CD14-positive monocyte (primary cell): ENCODE measurements at regions not wholly inside any gene's neighbourhood (a gene's known extent, or its start where the extent isn't known, plus 50 kb on each side); places are given as distances from the start of the nearest gene placed in this dataset.

ENCODE experiments used
- DNase-seq, 3 donors: peaks; one replicate each; pipeline ENCODE4 v3.0.0-alpha.2; 2011 to 2022
- H2AFZ ChIP-seq: 2 replicates; pipeline ENCODE4 v1.6.0; 2012; ENCODE audit warnings: mild to moderate bottlenecking, low read depth, low read length, inconsistent platforms; ENCODE audit not compliant: insufficient read depth, poor library complexity, severe bottlenecking
- H3K27ac ChIP-seq, 2 donors: 1 replicate in 1 of 2; 2 replicates in 1 of 2; pipeline ENCODE4 v1.5.1; 2012 to 2013; ENCODE audit warnings: low read length in 2 of 2, control low read depth in 1 of 2, inconsistent platforms in 1 of 2, low read depth in 1 of 2, mild to moderate bottlenecking in 1 of 2
- H3K27me3 ChIP-seq, 2 donors: one replicate each; pipeline versions ENCODE4 v1.6.0 to v1.6.1; 2011 to 2013; ENCODE audit warnings: low read length in 2 of 2; ENCODE audit not compliant: control insufficient read depth in 2 of 2, insufficient read depth in 2 of 2
- H3K36me3 ChIP-seq, 2 donors: replicated peaks in 1 of 2; 1 replicate in 1 of 2; 2 replicates in 1 of 2; pipeline versions ENCODE4 v1.5.1 to v1.6.1; 2012 to 2013; ENCODE audit warnings: low read length in 2 of 2, control low read depth in 1 of 2, inconsistent platforms in 1 of 2, mild to moderate bottlenecking in 1 of 2; ENCODE audit not compliant: insufficient read depth in 2 of 2, control insufficient read depth in 1 of 2
- H3K4me1 ChIP-seq, 2 donors: 1 replicate in 1 of 2; 2 replicates in 1 of 2; pipeline versions ENCODE4 v1.5.1 to v1.6.1; 2012 to 2013; ENCODE audit warnings: low read length in 2 of 2, control low read depth in 1 of 2, inconsistent platforms in 1 of 2, mild to moderate bottlenecking in 1 of 2, moderate library complexity in 1 of 2; ENCODE audit not compliant: insufficient read depth in 2 of 2, control insufficient read depth in 1 of 2
- H3K4me2 ChIP-seq: replicated peaks from 2 replicates; pipeline ENCODE3; 2012; ENCODE audit warnings: low read length, moderate library complexity, mild to moderate bottlenecking; ENCODE audit not compliant: poor library complexity, severe bottlenecking; ENCODE audit errors: extremely low read depth
- H3K4me3 ChIP-seq, 3 experiments: fragments of 200-600 bp in 1 of 3; sonication (generic) in 1 of 3; replicated peaks in 1 of 3; 1 replicate in 2 of 3; 2 replicates in 1 of 3; pipeline ENCODE4 v1.5.1; 2011 to 2013; ENCODE audit warnings: low read length in 3 of 3, mild to moderate bottlenecking in 3 of 3, control low read depth in 2 of 3, low read depth in 2 of 3, inconsistent platforms in 1 of 3, moderate library complexity in 1 of 3
- H3K79me2 ChIP-seq: 2 replicates; pipeline ENCODE4 v1.6.0; 2012; ENCODE audit warnings: mild to moderate bottlenecking, control low read depth, inconsistent platforms, low read length, moderate library complexity; ENCODE audit not compliant: insufficient read depth
- H3K9ac ChIP-seq: 2 replicates; pipeline ENCODE4 v1.6.0; 2017; ENCODE audit warnings: low read length, mild to moderate bottlenecking; ENCODE audit not compliant: insufficient read depth, poor library complexity, severe bottlenecking
- H3K9me3 ChIP-seq, 2 donors: replicated peaks in 1 of 2; 1 replicate in 1 of 2; 2 replicates in 1 of 2; pipeline versions ENCODE4 v1.5.1 to v1.6.1; 2012 to 2013; ENCODE audit warnings: low read length in 2 of 2, control low read depth in 1 of 2; ENCODE audit not compliant: control insufficient read depth in 1 of 2, insufficient read depth in 1 of 2
- H4K20me1 ChIP-seq: 2 replicates; pipeline ENCODE4 v1.6.0; 2012; ENCODE audit warnings: mild to moderate bottlenecking, low read length, control low read depth, moderate library complexity; ENCODE audit not compliant: insufficient read depth
- H3K27ac Mint-ChIP-seq, 7 donors: one replicate each; pipeline ENCODE4 v1.8.0; 2020; ENCODE audit warnings: mild to moderate bottlenecking in 7 of 7, mixed read lengths in 7 of 7, moderate library complexity in 6 of 7, inconsistent platforms in 2 of 7
- H3K27me3 Mint-ChIP-seq, 3 donors: one replicate each; pipeline ENCODE4 v1.8.0; 2021 to 2022; ENCODE audit warnings: low read depth in 3 of 3, mild to moderate bottlenecking in 3 of 3, mixed read lengths in 3 of 3, moderate library complexity in 3 of 3, inconsistent platforms in 1 of 3
- H3K36me3 Mint-ChIP-seq, 2 donors: one replicate each; pipeline ENCODE4 v1.8.0; 2020; ENCODE audit warnings: mixed read lengths in 2 of 2, inconsistent platforms in 1 of 2, mild to moderate bottlenecking in 1 of 2
- H3K4me1 Mint-ChIP-seq: one replicate; pipeline ENCODE4 v1.8.0; 2020; ENCODE audit warnings: mild to moderate bottlenecking, mixed read lengths
- H3K4me3 Mint-ChIP-seq, 2 donors: one replicate each; pipeline ENCODE4 v1.8.0; 2020; ENCODE audit warnings: mild to moderate bottlenecking in 2 of 2, mixed read lengths in 2 of 2, moderate library complexity in 1 of 2
- H3K9me3 Mint-ChIP-seq, 7 donors: one replicate each; pipeline ENCODE4 v1.8.0; 2020 to 2022; ENCODE audit warnings: mixed read lengths in 7 of 7, mild to moderate bottlenecking in 6 of 7, moderate library complexity in 6 of 7, inconsistent platforms in 2 of 7
- CTCF ChIP-seq: fragments of 200-600 bp; IDR thresholded peaks from one replicate; pipeline ENCODE4 v1.8.0; 2022; ENCODE audit warnings: antibody characterized with exemption, mild to moderate bottlenecking
- WGBS: methylation state at CpG from one replicate; pipeline ENCODE4 v1.1.5; 2013; ENCODE audit warnings: missing lambda C conversion rate; ENCODE audit not compliant: insufficient coverage; 5-methylcytosine and 5-hydroxymethylcytosine counted together
- intact Hi-C, 2 donors: fragments of 100-400 bp; cut with micrococcal nuclease; formaldehyde crosslinking; loops; one replicate each; pipeline versions ENCODE4 v1.15.0 to v1.15.1; 2023

DNA sequence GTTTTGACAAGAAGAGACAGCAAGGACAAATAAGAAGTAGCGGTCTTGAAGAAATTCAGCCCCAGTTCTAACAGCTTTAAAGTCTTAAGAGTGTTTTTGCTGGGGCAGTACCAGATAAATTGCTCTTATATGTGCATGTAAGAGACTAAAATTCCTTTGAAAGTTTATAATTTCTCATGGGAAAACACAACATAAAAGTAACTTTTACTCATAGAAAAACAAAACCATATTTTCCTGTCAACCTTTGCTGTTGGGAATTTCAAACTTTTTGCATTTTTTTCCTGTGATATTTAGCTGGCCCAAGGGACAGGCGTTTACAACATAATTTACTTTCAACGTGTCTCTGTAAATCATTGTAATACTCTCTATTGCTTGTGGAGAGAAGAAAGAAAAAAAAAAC lies 767.8 kb upstream of the ZEB2 start:
- Histone ChIP-seq H3K79me2 (no peaks in the 10 kb centered on the region), H2AFZ (no peak overlapping the region), H3K9me3 (no peaks in the 10 kb centered on the region), H3K27me3 (peaks cover 9 to 10% of the 10 kb centered on the region in 2 donors), H3K36me3 (no peaks in the 10 kb centered on the region), H3K4me3 (no peak overlapping the region), H3K27ac (no peak overlapping the region), H3K4me1 (no peaks in the 10 kb centered on the region), H3K4me2 (no peak overlapping the region), H3K9ac (no peak overlapping the region), H4K20me1 (no peaks in the 10 kb centered on the region)
- no peak for TF ChIP-seq CTCF
- Mint-ChIP-seq H3K36me3 (no peaks in the 10 kb centered on the region), H3K27ac (no peak overlapping the region), H3K4me3 (no peak overlapping the region), H3K27me3 (peaks cover 2 to 20% (median 7%) of the 10 kb centered on the region in 3 donors), H3K9me3 (peaks cover 0 to 7% (median 0%) of the 10 kb centered on the region in 7 donors), H3K4me1 (no peaks in the 10 kb centered on the region)
- no CpG with 5 or more reads among the region's 3 CpGs for WGBS
- intact Hi-C loops: no loop called here
- DNase-seq: no peak

- TF ChIP-seq CTCF: no peak
- H3K9me3 Mint-ChIP-seq: peaks cover 0 to 10% (median 0%) of the 10 kb centered on the region in 7 donors
- H3K9ac ChIP-seq: no peak overlapping the region
- no peak overlapping the region for H3K4me2 ChIP-seq
- H3K4me3 Mint-ChIP-seq: peak overlapping the region in 1 of 2 donors; percentile 4
- H3K27ac Mint-ChIP-seq: no peak overlapping the region
- no peaks in the 10 kb centered on the region for H3K4me1 Mint-ChIP-seq
- H4K20me1 ChIP-seq: no peaks in the 10 kb centered on the region
- no peaks in the 10 kb centered on the region for H3K36me3 Mint-ChIP-seq
- 100% methylated on average over 1 of the region's 7 CpGs for WGBS
- no peak overlapping the region for H2AFZ ChIP-seq
- H3K4me3 ChIP-seq: no peak overlapping the region
- DNase-seq: no peak
- H3K27ac ChIP-seq: no peak overlapping the region
- peaks cover 2 to 20% (median 7%) of the 10 kb centered on the region in 3 donors for H3K27me3 Mint-ChIP-seq
- H3K27me3 ChIP-seq: peaks cover 9 to 10% of the 10 kb centered on the region in 2 donors
- no peaks in the 10 kb centered on the region for H3K4me1 ChIP-seq
- H3K79me2 ChIP-seq: no peaks in the 10 kb centered on the region
- no peaks in the 10 kb centered on the region for H3K36me3 ChIP-seq
- intact Hi-C loops: no loop called here
- no peaks in the 10 kb centered on the region for H3K9me3 ChIP-seq
Observed at GRCh38 chr2:145286716-145287275, 766.9 kb upstream of the ZEB2 start.
